ENCODE measurements at regions not wholly inside any gene's neighbourhood (a gene's known extent, or its start where the extent isn't known, plus 50 kb on each side); places are given as distances from the start of the nearest gene placed in this dataset.
"Not testable (repeated sequence)": the region's sequence is repeated elsewhere in the genome, so short reads cannot be mapped to it uniquely, and the experiment has no call there.

GRCh38 chr16:6736302-6736701 lies 596.3 kb upstream of the RBFOX1 start:
- TF ChIP-seq, protein P1, sequence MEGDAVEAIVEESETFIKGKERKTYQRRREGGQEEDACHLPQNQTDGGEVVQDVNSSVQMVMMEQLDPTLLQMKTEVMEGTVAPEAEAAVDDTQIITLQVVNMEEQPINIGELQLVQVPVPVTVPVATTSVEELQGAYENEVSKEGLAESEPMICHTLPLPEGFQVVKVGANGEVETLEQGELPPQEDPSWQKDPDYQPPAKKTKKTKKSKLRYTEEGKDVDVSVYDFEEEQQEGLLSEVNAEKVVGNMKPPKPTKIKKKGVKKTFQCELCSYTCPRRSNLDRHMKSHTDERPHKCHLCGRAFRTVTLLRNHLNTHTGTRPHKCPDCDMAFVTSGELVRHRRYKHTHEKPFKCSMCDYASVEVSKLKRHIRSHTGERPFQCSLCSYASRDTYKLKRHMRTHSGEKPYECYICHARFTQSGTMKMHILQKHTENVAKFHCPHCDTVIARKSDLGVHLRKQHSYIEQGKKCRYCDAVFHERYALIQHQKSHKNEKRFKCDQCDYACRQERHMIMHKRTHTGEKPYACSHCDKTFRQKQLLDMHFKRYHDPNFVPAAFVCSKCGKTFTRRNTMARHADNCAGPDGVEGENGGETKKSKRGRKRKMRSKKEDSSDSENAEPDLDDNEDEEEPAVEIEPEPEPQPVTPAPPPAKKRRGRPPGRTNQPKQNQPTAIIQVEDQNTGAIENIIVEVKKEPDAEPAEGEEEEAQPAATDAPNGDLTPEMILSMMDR (conservative IDR thresholded peaks at IDR 0.05; ENCODE audit: low read length) = not testable (repeated sequence)
- TF ChIP-seq EZH2phosphoT487 (IDR thresholded peaks at IDR 0.05; ENCODE audit: borderline replicate concordance, low read depth, low read length) = not testable (repeated sequence)
